ENCODE measurements at regions not wholly inside any gene's neighbourhood (a gene's known extent, or its start where the extent isn't known, plus 50 kb on each side); places are given as distances from the start of the nearest gene placed in this dataset.

DNA sequence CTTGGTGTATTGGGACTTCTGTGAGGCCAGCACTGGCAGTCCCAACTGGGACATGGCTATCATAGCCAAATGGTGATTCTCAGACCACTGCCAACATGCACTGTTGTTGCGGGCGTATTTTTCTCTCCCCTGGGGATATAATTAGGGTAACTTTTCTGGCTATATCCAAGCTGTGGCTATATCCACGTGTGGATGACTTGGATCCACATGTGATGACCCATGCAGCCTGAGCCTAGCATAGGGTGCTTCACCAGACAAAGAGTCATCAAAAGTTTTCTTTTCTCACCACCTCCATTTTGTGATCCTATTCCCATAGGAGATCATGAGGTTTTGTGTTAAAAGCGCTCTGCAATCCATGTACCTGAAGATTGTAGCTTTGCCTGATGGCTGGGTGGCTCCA is 51.2 kb upstream of the CSF3R start:
- DNase-seq (no peak), ATAC-seq (no peak)
- in situ Hi-C loops (cut with MboI; ENCODE audit: low sequenced_read_pairs in 4 of 4) = no loop called here

GRCh38 chr1:36532810-36533401 is 50.2 kb upstream of the CSF3R start:
- ATAC-seq = no peak
- H3K4me3 ChIP-seq = no peak overlapping the region
- no peak for TF ChIP-seq POLR2A (IDR thresholded peaks at IDR 0.05)
- TF ChIP-seq, protein P1, sequence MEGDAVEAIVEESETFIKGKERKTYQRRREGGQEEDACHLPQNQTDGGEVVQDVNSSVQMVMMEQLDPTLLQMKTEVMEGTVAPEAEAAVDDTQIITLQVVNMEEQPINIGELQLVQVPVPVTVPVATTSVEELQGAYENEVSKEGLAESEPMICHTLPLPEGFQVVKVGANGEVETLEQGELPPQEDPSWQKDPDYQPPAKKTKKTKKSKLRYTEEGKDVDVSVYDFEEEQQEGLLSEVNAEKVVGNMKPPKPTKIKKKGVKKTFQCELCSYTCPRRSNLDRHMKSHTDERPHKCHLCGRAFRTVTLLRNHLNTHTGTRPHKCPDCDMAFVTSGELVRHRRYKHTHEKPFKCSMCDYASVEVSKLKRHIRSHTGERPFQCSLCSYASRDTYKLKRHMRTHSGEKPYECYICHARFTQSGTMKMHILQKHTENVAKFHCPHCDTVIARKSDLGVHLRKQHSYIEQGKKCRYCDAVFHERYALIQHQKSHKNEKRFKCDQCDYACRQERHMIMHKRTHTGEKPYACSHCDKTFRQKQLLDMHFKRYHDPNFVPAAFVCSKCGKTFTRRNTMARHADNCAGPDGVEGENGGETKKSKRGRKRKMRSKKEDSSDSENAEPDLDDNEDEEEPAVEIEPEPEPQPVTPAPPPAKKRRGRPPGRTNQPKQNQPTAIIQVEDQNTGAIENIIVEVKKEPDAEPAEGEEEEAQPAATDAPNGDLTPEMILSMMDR (IDR thresholded peaks at IDR 0.05 in 4 of 5, conservative IDR thresholded peaks at IDR 0.05 in 1 of 5) = no peak
- no peaks in the 10 kb centered on the region for H3K9me3 ChIP-seq
- intact Hi-C loops (cut with DNase I; ENCODE audit: low total_unique reads) (no loop called here), in situ Hi-C loops (cut with MboI; ENCODE audit: low sequenced_read_pairs in 4 of 4) (no loop called here)
- H3K27ac ChIP-seq = no peak overlapping the region
- no peak for DNase-seq
- no peaks in the 10 kb centered on the region for H3K4me1 ChIP-seq
- peaks cover 0 to 9% (median 0%) of the 10 kb centered on the region in 3 donors for H3K27me3 ChIP-seq
- H3K36me3 ChIP-seq = no peaks in the 10 kb centered on the region

More for the DNA sequence above, 51.2 kb upstream of the CSF3R start:
- Histone ChIP-seq H3K36me3 (no peaks in the 10 kb centered on the region), H3K4me1 (no peaks in the 10 kb centered on the region), H3K9me3 (no peaks in the 10 kb centered on the region), H3K27ac (no peak overlapping the region), H3K27me3 (peaks cover 0 to 2% (median 0%) of the 10 kb centered on the region in 3 donors), H3K4me3 (no peak overlapping the region)
- intact Hi-C loops (cut with DNase I; ENCODE audit: low total_unique reads) = no loop called here
- TF ChIP-seq, protein P1 (IDR thresholded peaks at IDR 0.05 in 4 of 5, conservative IDR thresholded peaks at IDR 0.05 in 1 of 5) = no peak
- no peak for TF ChIP-seq POLR2A (IDR thresholded peaks at IDR 0.05)

Data from gastrocnemius medialis (tissue), 4 donors.